HCT116 (cell line): ENCODE measurements at regions not wholly inside any gene's neighbourhood (a gene's known extent, or its start where the extent isn't known, plus 50 kb on each side); places are given as distances from the start of the nearest gene placed in this dataset.

Experiments used
- ATAC-seq: fragments of 200-7000 bp; cut with Tn5 transposase; 2 replicates; pipeline ENCODE4 v1.9.1; 2020; ENCODE audit warnings: mild to moderate bottlenecking, moderate library complexity
- BruUV-seq: library from RNA; stranded (reverse); fragments of 400-500 nt; replicated peaks from 2 replicates; lab custom pipeline; 2021; lab: Mats Ljungman, UMichigan
- CTCF ChIA-PET: fragments of 300-600 bp; sonication (Branson Sonifier 250); formaldehyde crosslinking; loops from one replicate; lab custom pipeline; 2021; ENCODE audit warnings: antibody characterized with exemption; lab: Charles Lee
- POLR2A ChIA-PET: fragments of 300-600, 350-600 bp; sonication (Branson Sonifier 250); formaldehyde crosslinking; loops from one replicate; lab custom pipeline; 2021; ENCODE audit warnings: antibody characterized with exemption; lab: Charles Lee
- RAD21 ChIA-PET, 2 experiments: fragments of 300-600 bp; sonication (Branson Sonifier 250); formaldehyde crosslinking; loops; one replicate each; lab custom pipeline; 2023; ENCODE audit warnings: low total read pairs in 2 of 2; ENCODE audit not compliant: uncharacterized antibody in 2 of 2, unreplicated experiment in 2 of 2, low non-redundant PET in 1 of 2; lab: Charles Lee
- DNase-seq: peaks from one replicate; pipeline ENCODE4 v3.0.0-alpha.2; 2010; ENCODE audit warnings: low read depth, low spot score
- H2AFZ ChIP-seq: fragments of 200-600 bp; shearing (Covaris generic), sonication (generic); 2 replicates; pipeline ENCODE4 v1.6.1; 2017; ENCODE audit warnings: low read depth, mixed run types, mixed read lengths, antibody characterized with exemption, low read length; ENCODE audit not compliant: poor library complexity, severe bottlenecking
- H3K27ac ChIP-seq: 2 replicates; pipeline ENCODE4 v1.5.1; 2012; ENCODE audit warnings: low read depth, low read length
- H3K27me3 ChIP-seq: fragments of 200-600 bp; sonication (generic); 2 replicates; pipeline ENCODE4 v1.6.1; 2016; ENCODE audit warnings: mixed run types, low read length, mixed read lengths; ENCODE audit not compliant: insufficient read depth
- H3K36me3 ChIP-seq, 2 experiments: fragments of 200-500 bp in 1 of 2; fragments of 200-600 bp in 1 of 2; sonication (Bioruptor generic) in 1 of 2; sonication (generic) in 1 of 2; 2 replicates each; pipeline versions ENCODE4 v1.5.1 to v1.6.1; 2014 to 2016; ENCODE audit warnings: low read length in 2 of 2, inconsistent platforms in 1 of 2, mixed read lengths in 1 of 2, mixed run types in 1 of 2; ENCODE audit not compliant: insufficient read depth in 2 of 2, control insufficient read depth in 1 of 2
- H3K4me1 ChIP-seq, 2 experiments: fragments of 200-600 bp in 1 of 2; sonication (generic) in 1 of 2; 2 replicates each; pipeline versions ENCODE4 v1.5.1 to v1.6.1; 2012 to 2017; ENCODE audit warnings: low read length in 2 of 2, inconsistent platforms in 1 of 2, mild to moderate bottlenecking in 1 of 2, mixed read lengths in 1 of 2, mixed run types in 1 of 2, moderate library complexity in 1 of 2; ENCODE audit not compliant: insufficient read depth in 2 of 2, control insufficient read depth in 1 of 2
- H3K4me2 ChIP-seq: fragments of 200-600 bp; sonication (generic); 2 replicates; pipeline ENCODE4 v1.6.1; 2017; ENCODE audit warnings: mixed run types, low read length, mixed read lengths
- H3K4me3 ChIP-seq, 2 experiments: fragments of 200-600 bp in 1 of 2; sonication (generic) in 1 of 2; replicated peaks in 1 of 2; 2 replicates each; pipeline ENCODE4 v1.5.1; 2011 to 2016; ENCODE audit warnings: low read length in 2 of 2, control low read depth in 1 of 2, low read depth in 1 of 2, mild to moderate bottlenecking in 1 of 2, mixed read lengths in 1 of 2, mixed run types in 1 of 2
- H3K79me2 ChIP-seq: fragments of 200-600 bp; sonication (generic); 2 replicates; pipeline ENCODE4 v1.6.1; 2017; ENCODE audit warnings: mild to moderate bottlenecking, mixed run types, low read length, moderate library complexity, mixed read lengths; ENCODE audit not compliant: insufficient read depth
- H3K9ac ChIP-seq: fragments of 200-600 bp; sonication (generic); 2 replicates; pipeline ENCODE4 v1.6.1; 2016; ENCODE audit warnings: low read length, mixed read lengths
- H3K9me2 ChIP-seq: fragments of 200-600 bp; sonication (generic), shearing (Covaris generic); 2 replicates; pipeline ENCODE4 v1.6.1; 2017; ENCODE audit warnings: mixed run types, mild to moderate bottlenecking, moderate library complexity; ENCODE audit not compliant: insufficient read depth
- H3K9me3 ChIP-seq, 2 experiments: fragments of 200-500 bp in 1 of 2; fragments of 200-600 bp in 1 of 2; sonication (Bioruptor generic) in 1 of 2; sonication (generic) in 1 of 2; 2 replicates each; pipeline ENCODE4 v1.6.1; 2014 to 2017; ENCODE audit warnings: low read length in 2 of 2, mixed read lengths in 2 of 2, inconsistent platforms in 1 of 2, low read depth in 1 of 2, mild to moderate bottlenecking in 1 of 2, mixed run types in 1 of 2, moderate library complexity in 1 of 2; ENCODE audit not compliant: control insufficient read depth in 1 of 2, insufficient read depth in 1 of 2
- H4K20me1 ChIP-seq: fragments of 200-600 bp; sonication (generic), shearing (Covaris generic); 2 replicates; pipeline ENCODE4 v1.6.1; 2017; ENCODE audit warnings: mixed run types, mild to moderate bottlenecking, moderate library complexity; ENCODE audit not compliant: insufficient read depth
- CEBPB ChIP-seq: IDR thresholded peaks from 2 replicates; pipeline ENCODE4 v1.6.1; 2012; ENCODE audit warnings: low read depth
- CTCF ChIP-seq, 3 experiments: fragments of 200-600 bp in 1 of 3; sonication (generic) in 1 of 3; IDR thresholded peaks in 2 of 3; conservative IDR thresholded peaks in 1 of 3; 2 replicates each; pipeline ENCODE4 v1.5.1; 2012 to 2017; ENCODE audit warnings: low read depth in 2 of 3, low read length in 2 of 3, antibody characterized with exemption in 1 of 3, borderline replicate concordance in 1 of 3, control low read depth in 1 of 3, mild to moderate bottlenecking in 1 of 3, mixed read lengths in 1 of 3, mixed run types in 1 of 3, moderate library complexity in 1 of 3; ENCODE audit not compliant: insufficient read depth in 1 of 3
- EGR1 ChIP-seq: IDR thresholded peaks from 2 replicates; pipeline ENCODE4 v1.6.1; 2012; ENCODE audit warnings: low read depth
- ELF1 ChIP-seq: IDR thresholded peaks from 2 replicates; pipeline ENCODE4 v1.6.1; 2012; ENCODE audit warnings: low read depth, borderline replicate concordance
- EZH2 ChIP-seq: fragments of 200-600 bp; sonication (generic); IDR thresholded peaks from 2 replicates; pipeline ENCODE4 v1.6.1; 2017; ENCODE audit warnings: antibody characterized with exemption, mixed run types
- EZH2phosphoT487 ChIP-seq: fragments of 200-600 bp; IDR thresholded peaks from 2 replicates; pipeline ENCODE4 v1.6.1; 2018; ENCODE audit warnings: antibody characterized with exemption, borderline replicate concordance
- FOSL1 ChIP-seq: IDR thresholded peaks from 2 replicates; pipeline ENCODE4 v1.6.1; 2012; ENCODE audit warnings: low read depth
- JUND ChIP-seq: IDR thresholded peaks from 2 replicates; pipeline ENCODE4 v1.6.1; 2012
- SIN3A ChIP-seq: IDR thresholded peaks from 2 replicates; pipeline ENCODE4 v1.6.1; 2012; ENCODE audit warnings: low read depth
- SP1 ChIP-seq: IDR thresholded peaks from 2 replicates; pipeline ENCODE4 v1.6.1; 2012; ENCODE audit warnings: low read depth
- SRF ChIP-seq: IDR thresholded peaks from 2 replicates; pipeline ENCODE4 v1.6.1; 2012; ENCODE audit warnings: low read depth
- TCF7L2 ChIP-seq: IDR thresholded peaks from 2 replicates; pipeline ENCODE4 v1.7.0; 2011; ENCODE audit warnings: borderline replicate concordance, inconsistent platforms; ENCODE audit not compliant: insufficient read depth, insufficient read length; ENCODE audit errors: extremely low read depth
- YY1 ChIP-seq: IDR thresholded peaks from 2 replicates; pipeline ENCODE4 v1.6.1; 2011; ENCODE audit warnings: low read length, low read depth, moderate library complexity, mild to moderate bottlenecking; ENCODE audit not compliant: insufficient replicate concordance; ENCODE audit errors: extremely low read depth
- ZFX ChIP-seq: fragments of 450-650 bp; IDR thresholded peaks from 2 replicates; pipeline ENCODE4 v1.6.1; 2017
- ZNF274 ChIP-seq: fragments of 200-500 bp; sonication (Bioruptor generic); IDR thresholded peaks from 2 replicates; pipeline ENCODE4 v1.6.1; 2014; ENCODE audit warnings: mild to moderate bottlenecking, low read depth, low read length, inconsistent platforms
- intact Hi-C: fragments of 100-400 bp; cut with micrococcal nuclease; formaldehyde crosslinking; loops from 2 replicates; pipeline ENCODE4 v1.10.0; 2022
- TF ChIP-seq, protein P1 (sequence below): IDR thresholded peaks from 2 replicates; pipeline ENCODE4 v1.6.1; 2012
- TF ChIP-seq, protein P2 (sequence below): IDR thresholded peaks from 2 replicates; pipeline ENCODE4 v1.6.1; 2012; ENCODE audit warnings: low read depth
- TF ChIP-seq, protein P3 (sequence below): IDR thresholded peaks from 2 replicates; pipeline ENCODE4 v1.6.1; 2012

DNA sequence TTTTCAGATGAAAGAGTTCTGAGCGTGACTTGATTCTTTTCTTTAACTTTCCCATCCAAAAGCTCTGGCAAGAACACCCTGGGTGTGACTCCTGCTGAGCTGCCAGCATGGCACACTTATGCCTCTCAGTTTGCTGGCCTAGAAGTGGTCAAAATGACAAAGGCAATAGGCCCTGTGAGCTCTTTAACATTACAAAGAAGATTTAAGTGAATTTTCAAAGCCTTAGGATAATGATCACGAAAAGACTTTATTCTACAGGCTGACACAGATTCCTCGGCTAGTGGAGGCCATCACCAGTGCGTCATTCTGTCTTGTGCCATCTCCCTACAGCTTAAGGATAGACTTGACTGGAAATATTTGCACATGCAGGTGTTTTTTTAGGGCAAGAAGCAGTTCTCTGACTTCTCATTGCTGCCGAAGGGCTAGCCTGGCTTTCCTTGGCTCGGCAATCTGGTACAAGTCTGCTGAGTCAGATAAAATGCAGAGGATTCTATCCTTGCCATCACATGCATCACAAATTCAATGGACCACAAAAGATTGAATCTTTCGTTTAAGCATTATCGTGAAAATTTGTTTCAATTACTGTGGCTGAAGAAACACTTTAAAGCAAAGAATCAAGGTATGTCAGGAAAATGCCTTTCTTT is 311.5 kb downstream of the COX7C start:
- H3K27ac ChIP-seq: no peak overlapping the region
- intact Hi-C loops: no loop called here
- H3K9me3 ChIP-seq: no peaks in the 10 kb centered on the region
- H3K27me3 ChIP-seq: no peaks in the 10 kb centered on the region
- no peak overlapping the region for H2AFZ ChIP-seq
- no TSS peak for BruUV-seq
- H3K4me2 ChIP-seq: no peak overlapping the region
- H4K20me1 ChIP-seq: no peaks in the 10 kb centered on the region; the same call in 1 of the 2 replicates
- H3K36me3 ChIP-seq: no peaks in the 10 kb centered on the region
- TF ChIP-seq TCF7L2: no peak
- TF ChIP-seq, protein P1, sequence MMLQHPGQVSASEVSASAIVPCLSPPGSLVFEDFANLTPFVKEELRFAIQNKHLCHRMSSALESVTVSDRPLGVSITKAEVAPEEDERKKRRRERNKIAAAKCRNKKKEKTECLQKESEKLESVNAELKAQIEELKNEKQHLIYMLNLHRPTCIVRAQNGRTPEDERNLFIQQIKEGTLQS: no peak
- no peak for TF ChIP-seq EZH2phosphoT487
- TF ChIP-seq, protein P2, sequence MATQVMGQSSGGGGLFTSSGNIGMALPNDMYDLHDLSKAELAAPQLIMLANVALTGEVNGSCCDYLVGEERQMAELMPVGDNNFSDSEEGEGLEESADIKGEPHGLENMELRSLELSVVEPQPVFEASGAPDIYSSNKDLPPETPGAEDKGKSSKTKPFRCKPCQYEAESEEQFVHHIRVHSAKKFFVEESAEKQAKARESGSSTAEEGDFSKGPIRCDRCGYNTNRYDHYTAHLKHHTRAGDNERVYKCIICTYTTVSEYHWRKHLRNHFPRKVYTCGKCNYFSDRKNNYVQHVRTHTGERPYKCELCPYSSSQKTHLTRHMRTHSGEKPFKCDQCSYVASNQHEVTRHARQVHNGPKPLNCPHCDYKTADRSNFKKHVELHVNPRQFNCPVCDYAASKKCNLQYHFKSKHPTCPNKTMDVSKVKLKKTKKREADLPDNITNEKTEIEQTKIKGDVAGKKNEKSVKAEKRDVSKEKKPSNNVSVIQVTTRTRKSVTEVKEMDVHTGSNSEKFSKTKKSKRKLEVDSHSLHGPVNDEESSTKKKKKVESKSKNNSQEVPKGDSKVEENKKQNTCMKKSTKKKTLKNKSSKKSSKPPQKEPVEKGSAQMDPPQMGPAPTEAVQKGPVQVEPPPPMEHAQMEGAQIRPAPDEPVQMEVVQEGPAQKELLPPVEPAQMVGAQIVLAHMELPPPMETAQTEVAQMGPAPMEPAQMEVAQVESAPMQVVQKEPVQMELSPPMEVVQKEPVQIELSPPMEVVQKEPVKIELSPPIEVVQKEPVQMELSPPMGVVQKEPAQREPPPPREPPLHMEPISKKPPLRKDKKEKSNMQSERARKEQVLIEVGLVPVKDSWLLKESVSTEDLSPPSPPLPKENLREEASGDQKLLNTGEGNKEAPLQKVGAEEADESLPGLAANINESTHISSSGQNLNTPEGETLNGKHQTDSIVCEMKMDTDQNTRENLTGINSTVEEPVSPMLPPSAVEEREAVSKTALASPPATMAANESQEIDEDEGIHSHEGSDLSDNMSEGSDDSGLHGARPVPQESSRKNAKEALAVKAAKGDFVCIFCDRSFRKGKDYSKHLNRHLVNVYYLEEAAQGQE: no peak
- no peak for TF ChIP-seq ELF1
- TF ChIP-seq CEBPB: no peak
- no peak for TF ChIP-seq EZH2
- TF ChIP-seq EGR1: no peak
- no peak for TF ChIP-seq SRF
- no peak for TF ChIP-seq SIN3A
- no peak for TF ChIP-seq ZNF274
- TF ChIP-seq, protein P3, sequence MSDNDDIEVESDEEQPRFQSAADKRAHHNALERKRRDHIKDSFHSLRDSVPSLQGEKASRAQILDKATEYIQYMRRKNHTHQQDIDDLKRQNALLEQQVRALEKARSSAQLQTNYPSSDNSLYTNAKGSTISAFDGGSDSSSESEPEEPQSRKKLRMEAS: no peak
- TF ChIP-seq FOSL1: no peak
- no peak for TF ChIP-seq YY1
- no peak for TF ChIP-seq JUND
- no peak for TF ChIP-seq CTCF (IDR thresholded peaks at IDR 0.05 in 2 of 3, conservative IDR thresholded peaks at IDR 0.05 in 1 of 3; ENCODE audit: borderline replicate concordance in 1 of 3, insufficient read depth in 1 of 3, low read depth in 2 of 3, low read length in 2 of 3)
- no peak for TF ChIP-seq ZFX
- no peak for TF ChIP-seq SP1
- ATAC-seq: no peak
- H3K4me1 ChIP-seq: no peaks in the 10 kb centered on the region
- POLR2A ChIA-PET: no interaction called here
- CTCF ChIA-PET: no interaction called here
- RAD21 ChIA-PET: no interaction called here
- H3K9ac ChIP-seq: no peak overlapping the region
- H3K9me2 ChIP-seq: no peaks in the 10 kb centered on the region
- DNase-seq: no peak
- H3K79me2 ChIP-seq: no peaks in the 10 kb centered on the region
- no peak overlapping the region for H3K4me3 ChIP-seq
